IMR-90 (cell line): ENCODE measurements at regions not wholly inside any gene's neighbourhood (a gene's known extent, or its start where the extent isn't known, plus 50 kb on each side); places are given as distances from the start of the nearest gene placed in this dataset.

Experiments
- ATAC-seq: fragments of 200-7000 bp; cut with Tn5 transposase; 2 replicates; pipeline ENCODE4 v1.9.1; 2020; ENCODE audit warnings: low read depth, mild to moderate bottlenecking, moderate library complexity
- BruUV-seq: library from RNA; stranded (reverse); fragments of 400-500 nt; replicated peaks from 2 replicates; lab custom pipeline; 2021; lab: Mats Ljungman, UMichigan
- CTCF ChIA-PET: fragments of 300-600 bp; formaldehyde crosslinking; extraction: SDS; loops from one replicate; lab custom pipeline; 2021; ENCODE audit warnings: antibody characterized with exemption; lab: Yijun Ruan, JAX
- POLR2A ChIA-PET: fragments of 300-600 bp; sonication (Branson Sonifier 250); formaldehyde crosslinking; loops from one replicate; lab custom pipeline; 2022; ENCODE audit warnings: antibody characterized with exemption; ENCODE audit not compliant: unreplicated experiment; lab: Charles Lee
- DNase-seq: peaks from one replicate; pipeline ENCODE4 v3.0.0; 2013
- H2AFZ ChIP-seq: replicated peaks from 2 replicates; pipeline ENCODE3; 2013; ENCODE audit warnings: low read length, mild to moderate bottlenecking; ENCODE audit not compliant: poor library complexity
- H2AK5ac ChIP-seq: 2 replicates; pipeline ENCODE4 v1.6.1; 2013; ENCODE audit warnings: low read depth, low read length, inconsistent platforms
- H2AK9ac ChIP-seq: replicated peaks from 2 replicates; pipeline ENCODE3; 2013; ENCODE audit warnings: mild to moderate bottlenecking, low read depth, low read length, moderate library complexity; ENCODE audit not compliant: poor library complexity
- H2BK120ac ChIP-seq: 2 replicates; pipeline ENCODE4 v1.6.1; 2013; ENCODE audit warnings: low read depth, low read length, inconsistent platforms
- H2BK15ac ChIP-seq: 3 replicates; pipeline ENCODE4 v1.6.1; 2013; ENCODE audit warnings: low read depth, low read length, inconsistent platforms
- H2BK20ac ChIP-seq: 2 replicates; pipeline ENCODE4 v1.6.1; 2013; ENCODE audit warnings: low read depth, mild to moderate bottlenecking, inconsistent platforms, low read length, moderate library complexity
- H2BK5ac ChIP-seq: 2 replicates; pipeline ENCODE4 v1.6.1; 2013; ENCODE audit warnings: mild to moderate bottlenecking, low read depth, low read length, inconsistent platforms; ENCODE audit not compliant: poor library complexity, severe bottlenecking
- H3K14ac ChIP-seq: replicated peaks from 2 replicates; pipeline ENCODE4 v1.6.1; 2013; ENCODE audit warnings: low read depth, low read length, inconsistent platforms
- H3K18ac ChIP-seq: 2 replicates; pipeline ENCODE4 v1.6.1; 2013; ENCODE audit warnings: low read depth, low read length, control low read depth
- H3K23ac ChIP-seq: 2 replicates; pipeline ENCODE4 v1.6.1; 2013; ENCODE audit warnings: low read depth, low read length, inconsistent platforms
- H3K27ac ChIP-seq: 2 replicates; pipeline ENCODE4 v1.5.1; 2013; ENCODE audit warnings: mild to moderate bottlenecking, control low read depth, low read length; ENCODE audit not compliant: insufficient read depth
- H3K27me3 ChIP-seq: 2 replicates; pipeline ENCODE4 v1.6.1; 2013; ENCODE audit warnings: low read length; ENCODE audit not compliant: control insufficient read depth, insufficient read depth
- H3K36me3 ChIP-seq: 2 replicates; pipeline ENCODE4 v1.6.1; 2013; ENCODE audit warnings: low read length, mixed read lengths; ENCODE audit not compliant: control insufficient read depth, insufficient read depth
- H3K4ac ChIP-seq: 2 replicates; pipeline ENCODE4 v1.6.1; 2013; ENCODE audit warnings: low read depth, low read length, inconsistent platforms
- H3K4me1 ChIP-seq: 2 replicates; pipeline ENCODE4 v1.6.1; 2013; ENCODE audit warnings: low read length, mixed read lengths; ENCODE audit not compliant: control insufficient read depth, insufficient read depth
- H3K4me2 ChIP-seq: 2 replicates; pipeline ENCODE4 v1.6.1; 2013; ENCODE audit warnings: low read depth, mild to moderate bottlenecking, control low read depth, low read length, moderate library complexity
- H3K4me3 ChIP-seq: 2 replicates; pipeline ENCODE4 v1.5.1; 2013; ENCODE audit warnings: low read depth, mild to moderate bottlenecking, control low read depth, low read length, moderate library complexity; ENCODE audit not compliant: insufficient read depth
- H3K56ac ChIP-seq: 2 replicates; pipeline ENCODE4 v1.6.1; 2013; ENCODE audit warnings: low read length, inconsistent platforms; ENCODE audit not compliant: insufficient read depth; ENCODE audit errors: extremely low read depth
- H3K79me1 ChIP-seq, 2 experiments: 2 replicates each; pipeline ENCODE4 v1.6.1; 2013; ENCODE audit warnings: low read length in 2 of 2, inconsistent platforms in 1 of 2, low read depth in 1 of 2
- H3K9ac ChIP-seq: 2 replicates; pipeline ENCODE4 v1.6.1; 2013; ENCODE audit warnings: low read depth, low read length, control low read depth
- H3K9me1 ChIP-seq: 2 replicates; pipeline ENCODE4 v1.6.1; 2013; ENCODE audit warnings: low read length, inconsistent platforms; ENCODE audit not compliant: insufficient read depth
- H3K9me3 ChIP-seq: 2 replicates; pipeline ENCODE4 v1.6.1; 2013; ENCODE audit warnings: low read length; ENCODE audit not compliant: control insufficient read depth, insufficient read depth
- H4K20me1 ChIP-seq: 2 replicates; pipeline ENCODE4 v1.6.1; 2013; ENCODE audit warnings: low read length, inconsistent platforms; ENCODE audit not compliant: insufficient read depth
- H4K5ac ChIP-seq: 2 replicates; pipeline ENCODE4 v1.6.1; 2013; ENCODE audit warnings: mild to moderate bottlenecking, low read depth, low read length, control low read depth
- H4K8ac ChIP-seq, 2 experiments: 2 replicates each; pipeline ENCODE4 v1.6.1; 2013; ENCODE audit warnings: low read depth in 2 of 2, low read length in 2 of 2, control low read depth in 1 of 2, inconsistent platforms in 1 of 2
- H4K91ac ChIP-seq: 2 replicates; pipeline ENCODE4 v1.6.1; 2013; ENCODE audit warnings: low read depth, low read length, inconsistent platforms; ENCODE audit not compliant: insufficient read depth
- BHLHE40 ChIP-seq: fragments of 150-350 bp; IDR thresholded peaks from 2 replicates; pipeline ENCODE4 v1.6.1; 2016; ENCODE audit warnings: mild to moderate bottlenecking, low read depth, low read length
- CEBPB ChIP-seq: IDR thresholded peaks from 2 replicates; pipeline ENCODE4 v1.6.1; 2012; ENCODE audit warnings: low read depth, low read length, improper control_type of control experiment
- CTCF ChIP-seq: conservative IDR thresholded peaks from 2 replicates; pipeline ENCODE4 v1.5.1; 2012; ENCODE audit warnings: mild to moderate bottlenecking, low read depth, low read length, improper control_type of control experiment
- ELK1 ChIP-seq: fragments of 150-350 bp; IDR thresholded peaks from 2 replicates; pipeline ENCODE4 v1.6.1; 2016; ENCODE audit warnings: low read depth, mild to moderate bottlenecking, low read length, moderate library complexity, borderline replicate concordance
- FOS ChIP-seq: fragments of 150-350 bp; IDR thresholded peaks from 2 replicates; pipeline ENCODE4 v1.6.1; 2016; ENCODE audit warnings: low read depth, low read length
- MAFK ChIP-seq: IDR thresholded peaks from 2 replicates; pipeline ENCODE4 v1.6.1; 2012; ENCODE audit warnings: low read depth, low read length, improper control_type of control experiment
- MXI1 ChIP-seq: IDR thresholded peaks from 2 replicates; pipeline ENCODE4 v1.6.1; 2012; ENCODE audit warnings: low read depth, mild to moderate bottlenecking, low read length, moderate library complexity, borderline replicate concordance
- NFE2L2 ChIP-seq: fragments of 150-350 bp; IDR thresholded peaks from 2 replicates; pipeline ENCODE4 v1.6.1; 2016; ENCODE audit warnings: low read depth, mild to moderate bottlenecking, low read length
- POLR2A ChIP-seq: IDR thresholded peaks from 2 replicates; pipeline ENCODE4 v1.6.1; 2012; ENCODE audit warnings: mild to moderate bottlenecking, low read depth, low read length
- RAD21 ChIP-seq: IDR thresholded peaks from 2 replicates; pipeline ENCODE4 v1.6.1; 2012; ENCODE audit warnings: low read length, improper control_type of control experiment
- RCOR1 ChIP-seq: IDR thresholded peaks from 2 replicates; pipeline ENCODE4 v1.6.1; 2012; ENCODE audit warnings: mild to moderate bottlenecking, low read length, improper control_type of control experiment; ENCODE audit not compliant: insufficient replicate concordance
- RFX5 ChIP-seq: IDR thresholded peaks from 2 replicates; pipeline ENCODE4 v1.8.0; 2012; ENCODE audit warnings: low read depth, mild to moderate bottlenecking, low read length, moderate library complexity
- SMC3 ChIP-seq: fragments of 150-350 bp; IDR thresholded peaks from 2 replicates; pipeline ENCODE4 v1.6.1; 2016; ENCODE audit warnings: low read depth, mild to moderate bottlenecking, antibody characterized with exemption, low read length, moderate library complexity
- USF2 ChIP-seq: fragments of 150-350 bp; IDR thresholded peaks from 2 replicates; pipeline ENCODE4 v1.6.1; 2017; ENCODE audit warnings: mild to moderate bottlenecking, antibody characterized with exemption, low read length, low read depth
- WGBS, 2 experiments: methylation state at CpG; one replicate each; pipeline versions ENCODE4 v1.1.5 to v1.1.7; 2013; ENCODE audit warnings: missing lambda C conversion rate in 2 of 2; ENCODE audit not compliant: insufficient read length in 1 of 2; ENCODE audit errors: extremely low coverage in 2 of 2; 5-methylcytosine and 5-hydroxymethylcytosine counted together
- dilution Hi-C: fragments of 300-500 bp; cut with HindIII; formaldehyde crosslinking; loops from one replicate; pipeline ENCODE4 v1.14.3; 2018; ENCODE audit warnings: low sequenced_read_pairs; ENCODE audit not compliant: unreplicated experiment
- in situ Hi-C: fragments of 300-500 bp; cut with MboI; formaldehyde crosslinking; loops from 3 replicates; pipeline ENCODE4 v1.14.3; 2019; ENCODE audit warnings: low sequenced_read_pairs, inconsistent platforms, mixed read lengths
- intact Hi-C: fragments of 100-400 bp; cut with micrococcal nuclease; formaldehyde crosslinking; loops from 2 replicates; pipeline ENCODE4 v1.10.0; 2022

GRCh38 chr20:12679447-12679846, 329.3 kb upstream of the SPTLC3 start:
- H3K4me2 ChIP-seq, result no peak overlapping the region
- no TSS peak for BruUV-seq
- no peak overlapping the region for H2AFZ ChIP-seq
- no peak overlapping the region for H2BK15ac ChIP-seq
- H3K9me3 ChIP-seq, result peaks cover 17% of the 10 kb centered on the region
- in situ Hi-C loops (no loop called here), intact Hi-C loops (no loop called here), dilution Hi-C loops (no loop called here)
- ATAC-seq (no peak), DNase-seq (no peak)
- H3K18ac ChIP-seq, result no peak overlapping the region
- H2BK5ac ChIP-seq, result no peak overlapping the region
- no peak overlapping the region for H3K14ac ChIP-seq
- no peak overlapping the region for H3K56ac ChIP-seq
- no peaks in the 10 kb centered on the region for H3K9me1 ChIP-seq
- H3K27ac ChIP-seq, result no peak overlapping the region
- H3K79me1 ChIP-seq, result no peaks in the 10 kb centered on the region
- no peaks in the 10 kb centered on the region for H4K20me1 ChIP-seq
- H4K8ac ChIP-seq, result no peak overlapping the region
- H3K4me1 ChIP-seq, result no peaks in the 10 kb centered on the region
- H2BK20ac ChIP-seq, result no peak overlapping the region
- WGBS, 2 experiments, result no CpG with 5 or more reads among the region's 1 CpG
- H3K23ac ChIP-seq, result no peak overlapping the region
- H3K36me3 ChIP-seq, result no peaks in the 10 kb centered on the region
- POLR2A ChIA-PET, result no interaction called here
- no peak overlapping the region for H4K91ac ChIP-seq
- no peak for TF ChIP-seq ELK1
- TF ChIP-seq SMC3, result no peak
- TF ChIP-seq CEBPB, result no peak
- no peak for TF ChIP-seq MXI1
- no peak for TF ChIP-seq RCOR1
- TF ChIP-seq NFE2L2, result no peak
- no peak for TF ChIP-seq RAD21
- no peak for TF ChIP-seq BHLHE40
- no peak for TF ChIP-seq MAFK
- TF ChIP-seq CTCF, result no peak
- no peak for TF ChIP-seq RFX5
- TF ChIP-seq POLR2A, result no peak
- TF ChIP-seq FOS, result no peak
- no peak for TF ChIP-seq USF2
- H2AK9ac ChIP-seq, result no peak overlapping the region
- H3K27me3 ChIP-seq, result no peaks in the 10 kb centered on the region
- H4K5ac ChIP-seq, result no peak overlapping the region
- CTCF ChIA-PET, result no interaction called here
- no peak overlapping the region for H3K4me3 ChIP-seq
- no peak overlapping the region for H3K4ac ChIP-seq
- H2BK120ac ChIP-seq, result no peak overlapping the region
- H3K9ac ChIP-seq, result no peak overlapping the region
- no peak overlapping the region for H2AK5ac ChIP-seq
